Stimulated activated CD8-positive, alpha-beta memory T cell treated with anti-CD3 and anti-CD28 coated beads, Interleukin-12 subunit alpha, Interleukin-12 subunit beta, amount 100 ng/mL, for 24 hours (primary cell): ENCODE measurements at regions not wholly inside any gene's neighbourhood (a gene's known extent, or its start where the extent isn't known, plus 50 kb on each side); places are given as distances from the start of the nearest gene placed in this dataset.

Experiments used
- DNase-seq: peaks from one replicate; pipeline ENCODE4 v3.0.0-alpha.2; 2020; ENCODE audit errors: extremely low read depth

DNA sequence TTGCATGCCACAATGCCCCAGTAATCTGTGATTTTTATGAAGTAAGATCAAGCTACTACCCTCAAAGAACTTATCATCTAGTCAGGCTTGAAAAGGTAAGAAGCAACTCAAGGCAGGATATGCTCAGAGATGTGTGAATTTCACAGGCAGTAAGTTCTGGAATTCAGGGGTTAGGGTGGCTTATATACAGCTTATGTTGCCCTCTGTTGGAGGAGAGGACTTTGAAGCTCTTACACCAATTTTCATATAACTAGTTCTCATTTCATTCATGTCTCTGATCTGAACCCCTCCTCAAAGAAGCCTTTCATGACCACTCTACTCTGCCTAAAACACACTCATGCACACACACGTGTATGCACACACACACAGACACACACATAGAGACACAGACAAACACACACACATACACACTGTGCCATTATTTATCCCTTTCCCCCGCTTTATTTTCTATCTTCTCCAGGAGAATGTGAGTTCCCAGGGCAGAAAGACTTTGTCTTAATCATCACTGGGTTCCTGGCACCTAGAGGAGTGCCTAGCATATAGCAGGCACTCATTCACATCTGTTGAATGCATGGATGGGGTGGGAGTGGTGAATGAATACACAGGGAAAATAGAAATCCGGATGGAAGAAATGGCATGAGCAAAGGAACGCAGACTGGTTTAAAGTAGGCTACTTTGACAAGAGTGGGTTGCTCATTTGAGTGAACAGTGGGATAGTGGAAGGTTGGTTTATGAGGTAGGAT is 220.7 kb upstream of the ZBED5 start:
- no peak for DNase-seq

DNA sequence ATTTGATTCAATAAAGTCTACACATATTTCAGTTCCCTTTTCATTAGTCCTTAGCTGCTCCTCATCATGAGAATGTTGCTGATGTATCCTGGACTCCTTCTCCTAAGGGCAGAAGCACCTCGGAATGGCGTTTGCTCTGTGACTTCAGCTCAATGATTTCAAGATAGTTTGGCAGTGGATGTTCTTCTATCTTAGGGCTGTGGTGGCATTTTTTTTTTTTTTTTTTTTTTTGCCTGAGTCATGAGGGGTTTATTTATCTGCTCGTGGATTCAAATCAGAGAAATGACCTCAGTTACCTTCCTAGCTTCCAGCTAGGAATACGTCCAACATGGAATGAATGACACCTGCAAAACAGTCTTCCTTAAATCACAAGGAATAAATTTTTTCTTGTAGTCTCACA is 220.0 kb upstream of the ZBED5 start:
- no peak for DNase-seq

DNA sequence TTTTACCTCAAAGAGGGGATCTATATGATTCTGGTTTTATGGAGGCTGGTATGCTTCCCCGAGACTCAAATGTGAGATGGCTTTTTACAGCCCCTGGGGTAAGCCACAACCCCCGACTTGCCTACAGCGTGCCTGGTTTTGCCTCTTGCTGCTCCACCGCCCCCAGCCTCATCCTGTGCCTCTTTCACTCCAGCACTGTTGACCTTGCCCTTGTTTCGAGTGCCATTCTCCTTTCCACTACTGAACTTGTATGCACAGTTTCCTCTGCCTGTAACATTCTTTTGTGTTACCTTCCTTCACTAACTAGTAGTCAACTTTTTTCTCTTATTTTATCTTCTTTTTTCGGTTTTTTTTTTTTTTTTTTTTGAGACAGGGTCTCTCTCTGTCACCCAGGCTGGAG is 219.0 kb upstream of the ZBED5 start:
- DNase-seq, result no peak

DNA sequence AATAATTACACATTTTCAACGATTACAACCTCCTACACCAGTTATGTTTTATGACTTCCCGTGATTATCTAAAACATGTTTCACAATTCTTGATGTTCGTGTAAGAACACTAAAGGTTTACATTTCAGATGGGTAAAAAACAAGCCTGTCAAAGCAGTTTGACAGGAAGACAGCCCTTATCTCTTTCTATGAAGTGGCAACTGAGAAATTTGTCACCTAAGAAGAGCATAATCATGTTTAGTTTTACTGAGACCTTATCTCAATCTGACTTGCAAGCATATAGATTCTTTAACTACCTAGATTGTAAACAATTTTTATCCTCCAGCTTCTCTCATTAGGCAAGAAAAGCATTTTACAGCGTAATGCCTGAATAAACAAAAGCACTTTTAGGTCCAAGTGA is 218.4 kb upstream of the ZBED5 start:
- no peak for DNase-seq

GRCh38 chr11:11075515-11076171 is 217.8 kb upstream of the ZBED5 start:
- DNase-seq, result no peak

DNA sequence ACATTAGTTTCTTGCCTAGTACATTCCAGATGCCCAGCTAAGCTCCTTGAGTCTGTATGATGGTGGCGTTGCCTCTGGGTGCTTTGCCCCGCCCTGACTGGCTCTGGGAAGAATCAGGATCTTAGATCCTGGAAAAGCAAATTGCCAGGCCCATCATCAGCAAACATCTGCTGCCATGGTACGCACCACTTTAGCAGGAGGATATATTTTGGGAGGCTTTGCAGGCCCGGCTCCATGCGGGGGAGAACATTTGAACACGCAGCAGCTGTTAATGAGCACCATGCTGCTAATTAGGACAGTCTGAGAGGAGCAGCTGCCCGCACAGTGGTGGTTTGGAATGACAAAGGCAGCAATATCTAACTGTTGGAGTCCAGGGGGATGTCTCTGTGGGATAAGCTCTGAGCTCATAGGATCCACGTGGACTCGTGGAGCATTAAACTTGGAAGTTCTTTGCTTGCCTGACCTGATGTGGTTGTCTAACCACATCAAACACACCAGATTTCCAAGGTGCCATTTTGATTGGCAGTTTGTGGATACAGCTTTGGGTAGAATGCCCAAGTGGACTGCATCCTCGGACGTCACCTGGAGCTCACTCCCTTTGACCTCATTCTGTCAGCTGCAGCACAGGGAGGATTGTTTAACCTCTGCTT is 217.0 kb upstream of the ZBED5 start:
- no peak for DNase-seq

DNA sequence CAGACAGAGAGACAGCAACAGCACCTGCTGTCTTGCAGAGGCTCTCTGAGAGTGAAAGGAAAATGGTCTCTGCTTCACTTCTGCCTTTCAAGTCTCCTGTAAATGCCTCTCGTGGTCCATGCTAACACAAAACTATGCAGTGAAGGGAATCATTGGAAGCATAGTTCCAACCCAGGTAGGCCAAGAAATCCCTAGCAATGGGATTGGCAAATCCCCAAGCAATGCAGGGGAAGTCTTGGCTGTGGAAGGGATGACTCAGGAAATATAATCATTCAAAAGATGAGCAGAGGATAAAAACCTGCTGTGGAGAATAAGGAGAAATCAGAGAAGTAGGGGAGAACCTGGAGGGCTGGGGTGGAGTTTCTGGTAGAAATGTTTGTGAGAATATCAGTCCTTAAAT is 216.1 kb upstream of the ZBED5 start:
- DNase-seq, result no peak

GRCh38 chr11:11072067-11072466 is 214.2 kb upstream of the ZBED5 start:
- DNase-seq, result no peak

GRCh38 chr11:11071486-11071885 is 213.6 kb upstream of the ZBED5 start:
- DNase-seq, result no peak

DNA sequence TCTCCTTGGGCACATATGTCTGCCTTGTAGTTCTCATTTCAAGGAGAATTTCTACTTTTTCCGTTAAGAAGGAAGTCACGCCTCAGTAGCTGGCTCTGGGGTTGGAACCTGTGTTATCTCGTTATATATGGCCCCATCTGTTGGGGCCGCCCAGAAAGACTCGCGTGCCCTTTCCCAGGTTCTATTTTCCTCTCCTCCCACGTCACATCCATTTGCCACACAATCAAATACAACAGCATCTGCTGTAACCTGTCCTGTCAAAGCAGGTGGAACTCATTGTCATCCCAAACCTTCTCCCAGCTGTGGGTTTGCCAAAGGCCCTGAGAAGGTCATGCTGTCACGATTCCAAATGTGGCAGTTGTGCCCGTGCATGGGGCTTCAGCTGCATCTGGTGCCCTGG is 213.1 kb upstream of the ZBED5 start:
- DNase-seq, result no peak

DNA sequence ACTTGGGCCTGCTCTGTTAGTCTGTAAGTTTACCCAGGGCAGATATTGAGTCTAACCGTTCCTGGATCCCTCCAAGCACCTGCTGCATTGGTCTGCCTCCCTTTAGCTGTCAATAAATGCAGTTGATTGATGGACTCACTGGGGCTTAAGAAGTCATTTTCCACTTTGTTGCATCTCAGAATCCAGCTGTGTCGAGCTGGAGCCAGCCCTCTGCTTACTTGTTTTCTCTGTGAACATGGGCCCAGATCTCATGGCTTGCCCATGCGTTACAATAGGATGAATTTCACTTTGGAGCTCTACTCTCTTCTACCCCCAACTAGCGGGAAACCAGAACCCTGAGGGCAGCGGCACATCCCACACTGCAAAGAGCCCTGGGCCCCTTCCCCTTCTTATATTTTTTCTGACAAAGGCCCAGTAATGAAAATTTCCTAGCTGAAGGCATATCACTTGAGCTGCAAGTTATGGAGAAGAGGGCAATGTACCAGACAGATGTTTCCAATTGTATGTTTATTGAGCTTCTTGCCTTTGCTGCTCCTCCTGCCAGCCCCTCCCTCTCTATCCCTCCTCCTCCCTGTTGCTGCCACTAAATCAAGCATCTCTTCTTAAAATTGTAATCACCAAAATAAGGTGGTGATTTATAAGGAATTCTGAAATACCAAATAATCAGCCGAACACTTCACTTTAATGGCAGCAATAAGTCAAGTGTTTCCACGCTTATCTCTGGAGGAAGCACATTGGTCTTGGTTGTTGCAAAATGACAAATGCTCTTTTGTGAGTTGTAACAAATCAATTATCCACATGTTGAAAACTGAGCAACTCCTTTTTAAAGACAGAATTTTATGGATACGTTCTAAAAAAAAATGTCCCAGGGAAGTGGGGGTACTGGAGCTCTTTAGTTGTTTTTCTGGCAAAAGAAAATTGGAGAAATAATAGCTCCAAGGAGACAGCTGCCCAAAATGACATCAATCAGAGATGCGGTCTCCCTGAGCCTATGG is 212.3 kb upstream of the ZBED5 start:
- DNase-seq, result no peak

DNA sequence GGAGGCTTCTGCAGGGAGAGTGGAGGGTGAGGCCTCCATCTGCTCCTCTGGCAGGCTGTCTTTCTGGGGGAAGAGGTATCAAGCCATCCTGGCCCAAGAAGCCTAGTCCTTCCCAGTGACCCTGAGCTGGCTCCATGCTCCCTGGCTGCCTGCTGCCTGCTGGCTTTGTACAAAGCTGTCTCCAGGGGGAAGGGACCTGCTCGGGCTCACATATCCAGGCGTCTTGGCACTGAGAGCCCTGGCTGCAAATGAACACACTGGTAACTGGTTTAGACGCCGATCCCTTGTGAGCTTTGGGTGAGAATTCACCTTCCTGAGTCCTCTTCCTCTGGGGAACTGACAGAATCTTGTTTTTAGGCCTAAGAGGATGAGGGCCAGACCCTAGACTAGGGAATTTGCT is 210.3 kb upstream of the ZBED5 start:
- no peak for DNase-seq

GRCh38 chr11:11065396-11065795 is 207.5 kb upstream of the ZBED5 start:
- DNase-seq, result no peak

DNA sequence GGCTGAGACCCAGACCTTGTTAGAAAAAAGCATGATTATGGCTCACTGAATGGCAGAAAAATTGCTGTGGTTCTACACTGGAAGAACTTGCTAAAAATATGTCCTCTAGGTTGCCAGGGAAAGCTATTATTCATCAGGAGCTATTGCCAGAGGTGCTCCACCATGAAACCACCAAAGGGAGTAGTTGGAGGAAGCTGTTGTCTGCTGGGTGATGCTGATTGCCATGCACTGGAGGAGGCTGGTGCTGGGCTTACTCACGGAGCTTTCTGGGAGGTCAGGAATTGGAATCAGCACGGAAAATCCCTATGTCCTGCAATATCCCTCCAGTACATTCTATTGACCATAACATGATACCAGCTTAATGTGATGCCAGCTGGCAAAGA is 199.6 kb upstream of the ZBED5 start:
- no peak for DNase-seq

GRCh38 chr11:11056749-11057471 is 199.1 kb upstream of the ZBED5 start:
- DNase-seq, result no peak

- no peak for DNase-seq
Observed at GRCh38 chr11:11056316-11056715, 198.5 kb upstream of the ZBED5 start.

DNA sequence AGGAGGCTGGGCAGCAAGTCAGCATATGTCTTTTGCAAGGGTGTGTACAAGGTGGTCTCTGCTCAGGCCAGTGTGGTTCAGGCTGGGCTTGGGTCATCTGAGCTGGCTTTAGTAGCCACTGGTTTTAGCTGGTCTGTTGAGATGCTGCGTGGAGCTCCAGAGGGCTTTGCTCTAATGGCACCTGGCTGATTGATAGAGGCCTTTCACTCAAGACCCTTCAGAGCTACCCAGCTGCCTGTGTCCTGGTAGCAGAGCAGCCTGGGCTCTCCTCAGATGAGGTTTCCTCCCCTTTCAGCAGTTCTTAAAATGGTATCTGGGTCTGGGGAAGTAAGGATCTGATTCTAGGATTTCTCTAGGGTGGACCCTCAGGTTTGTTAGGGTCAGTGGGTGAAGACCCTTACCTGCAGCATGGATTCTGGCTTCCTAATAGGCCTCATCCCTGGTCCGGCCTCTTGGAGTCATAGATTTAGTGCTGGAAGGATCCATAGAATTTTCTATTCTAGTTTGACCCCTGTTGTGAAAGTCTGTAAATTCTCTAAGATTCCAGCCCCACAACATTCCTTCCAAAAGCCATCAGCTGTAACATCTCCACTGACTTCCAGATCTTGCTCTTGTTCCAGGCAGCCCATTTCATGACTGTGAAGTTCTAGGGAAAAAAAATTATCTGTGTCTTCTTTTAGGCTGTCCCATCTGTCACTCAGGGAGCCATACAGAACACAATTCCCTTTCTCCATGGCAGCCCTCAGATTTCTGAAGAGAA is 190.2 kb upstream of the ZBED5 start:
- DNase-seq, result no peak

GRCh38 chr11:11046781-11047180 is 188.9 kb upstream of the ZBED5 start:
- DNase-seq, result no peak

- DNase-seq, result no peak
Observed at GRCh38 chr11:11045156-11045930, 187.5 kb upstream of the ZBED5 start.
